HEK293 (cell line): ENCODE measurements at regions not wholly inside any gene's neighbourhood (a gene's known extent, or its start where the extent isn't known, plus 50 kb on each side); places are given as distances from the start of the nearest gene placed in this dataset.

Experiments used
- ZNF16 ChIP-seq: fragments of 450-650 bp; formaldehyde crosslinking; IDR thresholded peaks from 2 replicates; pipeline ENCODE4 v1.5.1; 2016; ENCODE audit warnings: low read depth, missing biosample characterization, missing genetic modification characterization
- TF ChIP-seq, protein P1 (sequence below): fragments of 450-650 bp; formaldehyde crosslinking; IDR thresholded peaks from 2 replicates; pipeline ENCODE4 v1.5.1; 2016; ENCODE audit warnings: missing biosample characterization, missing genetic modification characterization
- TF ChIP-seq, protein P2 (sequence below): fragments of 450-650 bp; formaldehyde crosslinking; IDR thresholded peaks from 2 replicates; pipeline ENCODE4 v1.5.1; 2016; ENCODE audit warnings: missing biosample characterization, missing genetic modification characterization
- TF ChIP-seq, protein P3 (sequence below): fragments of 450-650 bp; formaldehyde crosslinking; IDR thresholded peaks from 2 replicates; pipeline ENCODE4 v1.5.1; 2016; ENCODE audit warnings: missing biosample characterization, missing genetic modification characterization

DNA sequence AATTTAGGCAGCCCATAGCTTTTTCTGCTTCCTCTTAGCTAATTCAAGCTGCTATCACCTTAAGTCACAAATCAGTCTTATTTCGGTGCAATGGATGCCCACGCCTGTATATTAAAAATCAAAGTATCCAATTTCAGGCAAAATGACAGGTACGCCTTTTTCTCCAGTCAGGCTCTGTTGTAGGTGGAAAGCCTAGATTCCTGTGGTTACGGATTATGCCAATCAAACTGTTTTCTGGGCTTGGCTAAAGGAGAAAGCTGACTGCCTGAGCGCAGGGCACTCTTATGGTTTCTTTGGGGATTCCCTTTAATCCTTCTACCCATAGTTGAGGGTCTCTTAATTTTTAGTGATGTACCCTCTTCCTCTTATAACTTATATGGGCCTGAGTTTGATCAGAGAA lies 550.5 kb downstream of the PDHA2 start:
- TF ChIP-seq, protein P1, sequence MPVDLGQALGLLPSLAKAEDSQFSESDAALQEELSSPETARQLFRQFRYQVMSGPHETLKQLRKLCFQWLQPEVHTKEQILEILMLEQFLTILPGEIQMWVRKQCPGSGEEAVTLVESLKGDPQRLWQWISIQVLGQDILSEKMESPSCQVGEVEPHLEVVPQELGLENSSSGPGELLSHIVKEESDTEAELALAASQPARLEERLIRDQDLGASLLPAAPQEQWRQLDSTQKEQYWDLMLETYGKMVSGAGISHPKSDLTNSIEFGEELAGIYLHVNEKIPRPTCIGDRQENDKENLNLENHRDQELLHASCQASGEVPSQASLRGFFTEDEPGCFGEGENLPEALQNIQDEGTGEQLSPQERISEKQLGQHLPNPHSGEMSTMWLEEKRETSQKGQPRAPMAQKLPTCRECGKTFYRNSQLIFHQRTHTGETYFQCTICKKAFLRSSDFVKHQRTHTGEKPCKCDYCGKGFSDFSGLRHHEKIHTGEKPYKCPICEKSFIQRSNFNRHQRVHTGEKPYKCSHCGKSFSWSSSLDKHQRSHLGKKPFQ (tag by site-specific recombination), result no peak
- TF ChIP-seq, protein P2, sequence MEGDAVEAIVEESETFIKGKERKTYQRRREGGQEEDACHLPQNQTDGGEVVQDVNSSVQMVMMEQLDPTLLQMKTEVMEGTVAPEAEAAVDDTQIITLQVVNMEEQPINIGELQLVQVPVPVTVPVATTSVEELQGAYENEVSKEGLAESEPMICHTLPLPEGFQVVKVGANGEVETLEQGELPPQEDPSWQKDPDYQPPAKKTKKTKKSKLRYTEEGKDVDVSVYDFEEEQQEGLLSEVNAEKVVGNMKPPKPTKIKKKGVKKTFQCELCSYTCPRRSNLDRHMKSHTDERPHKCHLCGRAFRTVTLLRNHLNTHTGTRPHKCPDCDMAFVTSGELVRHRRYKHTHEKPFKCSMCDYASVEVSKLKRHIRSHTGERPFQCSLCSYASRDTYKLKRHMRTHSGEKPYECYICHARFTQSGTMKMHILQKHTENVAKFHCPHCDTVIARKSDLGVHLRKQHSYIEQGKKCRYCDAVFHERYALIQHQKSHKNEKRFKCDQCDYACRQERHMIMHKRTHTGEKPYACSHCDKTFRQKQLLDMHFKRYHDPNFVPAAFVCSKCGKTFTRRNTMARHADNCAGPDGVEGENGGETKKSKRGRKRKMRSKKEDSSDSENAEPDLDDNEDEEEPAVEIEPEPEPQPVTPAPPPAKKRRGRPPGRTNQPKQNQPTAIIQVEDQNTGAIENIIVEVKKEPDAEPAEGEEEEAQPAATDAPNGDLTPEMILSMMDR (tag by site-specific recombination), result no peak
- TF ChIP-seq, protein P3, sequence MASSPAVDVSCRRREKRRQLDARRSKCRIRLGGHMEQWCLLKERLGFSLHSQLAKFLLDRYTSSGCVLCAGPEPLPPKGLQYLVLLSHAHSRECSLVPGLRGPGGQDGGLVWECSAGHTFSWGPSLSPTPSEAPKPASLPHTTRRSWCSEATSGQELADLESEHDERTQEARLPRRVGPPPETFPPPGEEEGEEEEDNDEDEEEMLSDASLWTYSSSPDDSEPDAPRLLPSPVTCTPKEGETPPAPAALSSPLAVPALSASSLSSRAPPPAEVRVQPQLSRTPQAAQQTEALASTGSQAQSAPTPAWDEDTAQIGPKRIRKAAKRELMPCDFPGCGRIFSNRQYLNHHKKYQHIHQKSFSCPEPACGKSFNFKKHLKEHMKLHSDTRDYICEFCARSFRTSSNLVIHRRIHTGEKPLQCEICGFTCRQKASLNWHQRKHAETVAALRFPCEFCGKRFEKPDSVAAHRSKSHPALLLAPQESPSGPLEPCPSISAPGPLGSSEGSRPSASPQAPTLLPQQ (tag by site-specific recombination), result no peak
- TF ChIP-seq ZNF16 (tag by site-specific recombination), result no peak
